A549 (cell line): ENCODE measurements at regions not wholly inside any gene's neighbourhood (a gene's known extent, or its start where the extent isn't known, plus 50 kb on each side); places are given as distances from the start of the nearest gene placed in this dataset.

ENCODE experiments used
- BCL3 ChIP-seq: fragments of >200 bp; sonication (Bioruptor Twin); formaldehyde crosslinking; IDR thresholded peaks from 3 replicates; pipeline ENCODE4 v1.6.1; 2016
- E2F6 ChIP-seq: IDR thresholded peaks from 2 replicates; pipeline ENCODE4 v1.6.1; 2012; ENCODE audit warnings: low read depth, borderline replicate concordance
- HDAC2 ChIP-seq: fragments of 200-600 bp; sonication (generic); IDR thresholded peaks from 2 replicates; pipeline ENCODE4 v1.6.1; 2016
- JUNB ChIP-seq: fragments of >200 bp; sonication (Bioruptor Twin); formaldehyde crosslinking; IDR thresholded peaks from 2 replicates; pipeline ENCODE4 v1.6.1; 2016
- MAFK ChIP-seq: fragments of 450-650 bp; IDR thresholded peaks from 2 replicates; pipeline ENCODE4 v1.6.1; 2014; ENCODE audit not compliant: partially characterized antibody
- POLR2A ChIP-seq: IDR thresholded peaks from 2 replicates; pipeline ENCODE4 v1.6.1; 2012; ENCODE audit warnings: mild to moderate bottlenecking, low read length
- RAD21 ChIP-seq, 2 experiments: fragments of >200 bp in 1 of 2; sonication (Bioruptor Twin) in 1 of 2; formaldehyde crosslinking in 1 of 2; IDR thresholded peaks in 1 of 2; conservative IDR thresholded peaks in 1 of 2; 2 replicates in 1 of 2; 3 replicates in 1 of 2; pipeline ENCODE4 v1.6.1; 2012 to 2018; ENCODE audit warnings: inconsistent platforms in 1 of 2
- RCOR1 ChIP-seq: fragments of 150-350 bp; IDR thresholded peaks from 2 replicates; pipeline ENCODE4 v1.6.1; 2014; ENCODE audit warnings: antibody characterized with exemption, low read length, low read depth
- ZFP36 ChIP-seq: fragments of 450-650 bp; IDR thresholded peaks from 2 replicates; pipeline ENCODE4 v1.6.1; 2014; ENCODE audit warnings: borderline replicate concordance; ENCODE audit not compliant: partially characterized antibody
- TF ChIP-seq, protein P1 (sequence below): fragments of >200 bp; sonication (Bioruptor Twin); formaldehyde crosslinking; IDR thresholded peaks from 3 replicates; pipeline ENCODE4 v1.5.1; 2016
- TF ChIP-seq, protein P2 (sequence below): IDR thresholded peaks from 2 replicates; pipeline ENCODE4 v1.6.1; 2012

DNA sequence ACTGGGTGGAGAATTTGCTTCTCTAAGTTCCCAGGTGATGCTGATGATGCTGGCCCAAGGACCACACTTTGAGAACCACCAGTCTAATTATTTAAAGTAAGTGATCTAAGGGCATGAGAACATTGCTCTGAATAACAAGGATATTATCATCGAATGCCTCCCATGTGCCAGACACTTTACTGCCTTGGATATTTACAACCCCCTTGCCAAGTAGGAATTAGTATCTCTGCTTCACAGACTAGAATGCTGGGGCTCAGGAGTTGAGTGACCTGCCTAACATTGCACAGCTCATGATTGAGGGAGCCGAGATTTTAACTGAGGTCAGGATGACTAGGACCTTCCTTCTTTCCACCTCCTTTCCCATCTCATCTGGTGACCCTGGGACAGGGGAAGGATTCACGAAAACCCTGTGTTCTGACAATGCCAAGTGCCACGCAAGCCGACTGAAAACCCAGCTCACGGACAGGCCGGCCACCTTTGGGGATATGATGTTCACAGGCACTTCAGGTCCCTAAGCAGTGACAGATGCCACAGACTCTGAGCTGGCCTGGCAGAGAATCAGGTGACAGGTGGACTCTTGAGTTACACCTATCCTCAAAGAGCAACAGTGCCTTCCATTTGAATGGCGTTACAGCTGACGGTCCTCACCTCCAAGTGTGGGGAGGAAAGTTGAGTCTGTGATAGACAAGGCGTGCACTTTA, 230.7 kb downstream of the TOMM20 start:
- no peak for TF ChIP-seq HDAC2
- TF ChIP-seq BCL3, result no peak
- TF ChIP-seq ZFP36, result no peak
- no peak for TF ChIP-seq POLR2A
- no peak for TF ChIP-seq MAFK
- no peak for TF ChIP-seq JUNB
- no peak for TF ChIP-seq E2F6
- no peak for TF ChIP-seq RAD21 (conservative IDR thresholded peaks at IDR 0.05 in 1 of 2, IDR thresholded peaks at IDR 0.05 in 1 of 2)
- TF ChIP-seq, protein P1, sequence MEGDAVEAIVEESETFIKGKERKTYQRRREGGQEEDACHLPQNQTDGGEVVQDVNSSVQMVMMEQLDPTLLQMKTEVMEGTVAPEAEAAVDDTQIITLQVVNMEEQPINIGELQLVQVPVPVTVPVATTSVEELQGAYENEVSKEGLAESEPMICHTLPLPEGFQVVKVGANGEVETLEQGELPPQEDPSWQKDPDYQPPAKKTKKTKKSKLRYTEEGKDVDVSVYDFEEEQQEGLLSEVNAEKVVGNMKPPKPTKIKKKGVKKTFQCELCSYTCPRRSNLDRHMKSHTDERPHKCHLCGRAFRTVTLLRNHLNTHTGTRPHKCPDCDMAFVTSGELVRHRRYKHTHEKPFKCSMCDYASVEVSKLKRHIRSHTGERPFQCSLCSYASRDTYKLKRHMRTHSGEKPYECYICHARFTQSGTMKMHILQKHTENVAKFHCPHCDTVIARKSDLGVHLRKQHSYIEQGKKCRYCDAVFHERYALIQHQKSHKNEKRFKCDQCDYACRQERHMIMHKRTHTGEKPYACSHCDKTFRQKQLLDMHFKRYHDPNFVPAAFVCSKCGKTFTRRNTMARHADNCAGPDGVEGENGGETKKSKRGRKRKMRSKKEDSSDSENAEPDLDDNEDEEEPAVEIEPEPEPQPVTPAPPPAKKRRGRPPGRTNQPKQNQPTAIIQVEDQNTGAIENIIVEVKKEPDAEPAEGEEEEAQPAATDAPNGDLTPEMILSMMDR, result no peak
- no peak for TF ChIP-seq RCOR1
- TF ChIP-seq, protein P2, sequence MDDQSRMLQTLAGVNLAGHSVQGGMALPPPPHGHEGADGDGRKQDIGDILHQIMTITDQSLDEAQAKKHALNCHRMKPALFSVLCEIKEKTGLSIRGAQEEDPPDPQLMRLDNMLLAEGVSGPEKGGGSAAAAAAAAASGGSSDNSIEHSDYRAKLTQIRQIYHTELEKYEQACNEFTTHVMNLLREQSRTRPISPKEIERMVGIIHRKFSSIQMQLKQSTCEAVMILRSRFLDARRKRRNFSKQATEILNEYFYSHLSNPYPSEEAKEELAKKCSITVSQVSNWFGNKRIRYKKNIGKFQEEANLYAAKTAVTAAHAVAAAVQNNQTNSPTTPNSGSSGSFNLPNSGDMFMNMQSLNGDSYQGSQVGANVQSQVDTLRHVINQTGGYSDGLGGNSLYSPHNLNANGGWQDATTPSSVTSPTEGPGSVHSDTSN, result no peak
